ENCODE measurements at regions not wholly inside any gene's neighbourhood (a gene's known extent, or its start where the extent isn't known, plus 50 kb on each side); places are given as distances from the start of the nearest gene placed in this dataset.

DNA sequence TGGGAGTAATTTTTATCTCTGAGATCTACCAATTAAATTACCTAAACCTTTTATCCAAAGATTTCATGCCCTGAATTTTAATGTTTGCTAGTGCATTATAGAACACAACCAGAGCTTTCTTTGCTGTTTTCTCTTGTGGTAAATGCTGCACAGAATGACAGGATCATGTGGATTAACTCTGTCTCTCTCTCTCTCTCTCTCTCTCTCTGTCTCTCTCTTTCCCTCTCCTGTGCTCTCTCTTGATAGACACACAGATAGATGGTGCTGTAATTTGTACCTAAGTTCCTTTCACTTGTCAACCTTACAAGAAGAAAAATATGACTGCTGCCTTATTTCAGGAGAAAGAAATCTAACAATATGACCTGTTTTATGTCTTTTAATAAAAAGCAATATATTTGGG is 211.2 kb upstream of the WDFY3 start:
- TF ChIP-seq, protein P1, sequence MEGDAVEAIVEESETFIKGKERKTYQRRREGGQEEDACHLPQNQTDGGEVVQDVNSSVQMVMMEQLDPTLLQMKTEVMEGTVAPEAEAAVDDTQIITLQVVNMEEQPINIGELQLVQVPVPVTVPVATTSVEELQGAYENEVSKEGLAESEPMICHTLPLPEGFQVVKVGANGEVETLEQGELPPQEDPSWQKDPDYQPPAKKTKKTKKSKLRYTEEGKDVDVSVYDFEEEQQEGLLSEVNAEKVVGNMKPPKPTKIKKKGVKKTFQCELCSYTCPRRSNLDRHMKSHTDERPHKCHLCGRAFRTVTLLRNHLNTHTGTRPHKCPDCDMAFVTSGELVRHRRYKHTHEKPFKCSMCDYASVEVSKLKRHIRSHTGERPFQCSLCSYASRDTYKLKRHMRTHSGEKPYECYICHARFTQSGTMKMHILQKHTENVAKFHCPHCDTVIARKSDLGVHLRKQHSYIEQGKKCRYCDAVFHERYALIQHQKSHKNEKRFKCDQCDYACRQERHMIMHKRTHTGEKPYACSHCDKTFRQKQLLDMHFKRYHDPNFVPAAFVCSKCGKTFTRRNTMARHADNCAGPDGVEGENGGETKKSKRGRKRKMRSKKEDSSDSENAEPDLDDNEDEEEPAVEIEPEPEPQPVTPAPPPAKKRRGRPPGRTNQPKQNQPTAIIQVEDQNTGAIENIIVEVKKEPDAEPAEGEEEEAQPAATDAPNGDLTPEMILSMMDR (IDR thresholded peaks at IDR 0.05) = no peak
- TF ChIP-seq POLR2A (IDR thresholded peaks at IDR 0.05) = no peak

Measured in right lobe of liver (tissue), 4 donors.